Keratinocyte (primary cell): ENCODE measurements at regions not wholly inside any gene's neighbourhood (a gene's known extent, or its start where the extent isn't known, plus 50 kb on each side); places are given as distances from the start of the nearest gene placed in this dataset.

ENCODE experiments used
- DNase-seq: peaks from one replicate; pipeline ENCODE4 v3.0.0-alpha.2; 2011; ENCODE audit warnings: low read depth, missing footprints, low spot score
- FAIRE-seq: peaks from 2 replicates; lab custom pipeline; 2011; peaks lifted over from hg19 to GRCh38; lab: Jason Lieb, UNC
- H2AFZ ChIP-seq: 2 replicates; pipeline ENCODE4 v1.6.0; 2012; ENCODE audit warnings: low read length, control low read depth, inconsistent platforms; ENCODE audit not compliant: control insufficient read depth
- H3K27ac ChIP-seq: 2 replicates; pipeline ENCODE4 v1.5.1; 2011; ENCODE audit warnings: low read length; ENCODE audit not compliant: control insufficient read depth, insufficient read depth
- H3K27me3 ChIP-seq: 3 replicates; pipeline ENCODE4 v1.6.0; 2011; ENCODE audit warnings: low read length; ENCODE audit not compliant: control insufficient read depth, insufficient read depth; ENCODE audit errors: extremely low read depth
- H3K36me3 ChIP-seq, 2 experiments: 2 replicates in 1 of 2; 3 replicates in 1 of 2; pipeline ENCODE4 v1.5.1; 2011; ENCODE audit warnings: low read length in 2 of 2, mild to moderate bottlenecking in 1 of 2; ENCODE audit not compliant: control insufficient read depth in 2 of 2, insufficient read depth in 2 of 2; ENCODE audit errors: extremely low read depth in 1 of 2
- H3K4me1 ChIP-seq: 3 replicates; pipeline ENCODE4 v1.5.1; 2011; ENCODE audit warnings: low read length; ENCODE audit not compliant: control insufficient read depth, insufficient read depth; ENCODE audit errors: extremely low read depth
- H3K4me2 ChIP-seq: 3 replicates; pipeline ENCODE4 v1.6.0; 2011; ENCODE audit warnings: low read depth, low read length; ENCODE audit not compliant: control insufficient read depth, insufficient read depth; ENCODE audit errors: extremely low read depth
- H3K4me3 ChIP-seq, 3 experiments: fragments of 200-600 bp in 1 of 3; sonication (generic) in 1 of 3; 2 replicates in 2 of 3; 3 replicates in 1 of 3; pipeline ENCODE4 v1.5.1; 2011 to 2016; ENCODE audit warnings: low read length in 3 of 3, mild to moderate bottlenecking in 3 of 3, control low read depth in 2 of 3, inconsistent platforms in 1 of 3, low read depth in 1 of 3, mixed read lengths in 1 of 3, mixed run types in 1 of 3, moderate library complexity in 1 of 3; ENCODE audit not compliant: control insufficient read depth in 2 of 3, insufficient read depth in 2 of 3; ENCODE audit errors: extremely low read depth in 1 of 3
- H3K79me2 ChIP-seq: 2 replicates; pipeline ENCODE4 v1.6.0; 2012; ENCODE audit warnings: low read length; ENCODE audit not compliant: control insufficient read depth, insufficient read depth
- H3K9ac ChIP-seq: 3 replicates; pipeline ENCODE4 v1.6.0; 2011; ENCODE audit warnings: low read length; ENCODE audit not compliant: control insufficient read depth, insufficient read depth; ENCODE audit errors: extremely low read depth
- H3K9me1 ChIP-seq: 3 replicates; pipeline ENCODE4 v1.6.0; 2011; ENCODE audit warnings: low read length; ENCODE audit not compliant: control insufficient read depth, insufficient read depth; ENCODE audit errors: extremely low read depth
- H3K9me3 ChIP-seq: 2 replicates; pipeline ENCODE4 v1.5.1; 2012; ENCODE audit warnings: low read depth, low read length; ENCODE audit not compliant: control insufficient read depth
- H4K20me1 ChIP-seq: 3 replicates; pipeline ENCODE4 v1.6.0; 2011; ENCODE audit warnings: low read length; ENCODE audit not compliant: control insufficient read depth, insufficient read depth; ENCODE audit errors: extremely low read depth
- EZH2 ChIP-seq: IDR thresholded peaks from one replicate; pipeline ENCODE4 v1.6.1; 2012; ENCODE audit warnings: inconsistent platforms, mild to moderate bottlenecking, low read length, moderate library complexity
- dilution Hi-C: fragments of 300-500 bp; cut with MboI; formaldehyde crosslinking; loops from one replicate; pipeline ENCODE4 v1.7.0; 2020; ENCODE audit warnings: low sequenced_read_pairs; ENCODE audit not compliant: extremely low pct_ligation_motif_present
- TF ChIP-seq, protein P1 (sequence below), 3 experiments: IDR thresholded peaks in 1 of 3; conservative IDR thresholded peaks in 1 of 3; optimal IDR thresholded peaks in 1 of 3; 2 replicates in 2 of 3; 3 replicates in 1 of 3; pipeline versions ENCODE3 to v1.5.1; 2011; ENCODE audit warnings: low read length in 3 of 3, mild to moderate bottlenecking in 3 of 3, moderate library complexity in 2 of 3, control low read depth in 1 of 3, inconsistent platforms in 1 of 3; ENCODE audit not compliant: insufficient read depth in 2 of 3; ENCODE audit errors: extremely low read depth in 1 of 3

DNA sequence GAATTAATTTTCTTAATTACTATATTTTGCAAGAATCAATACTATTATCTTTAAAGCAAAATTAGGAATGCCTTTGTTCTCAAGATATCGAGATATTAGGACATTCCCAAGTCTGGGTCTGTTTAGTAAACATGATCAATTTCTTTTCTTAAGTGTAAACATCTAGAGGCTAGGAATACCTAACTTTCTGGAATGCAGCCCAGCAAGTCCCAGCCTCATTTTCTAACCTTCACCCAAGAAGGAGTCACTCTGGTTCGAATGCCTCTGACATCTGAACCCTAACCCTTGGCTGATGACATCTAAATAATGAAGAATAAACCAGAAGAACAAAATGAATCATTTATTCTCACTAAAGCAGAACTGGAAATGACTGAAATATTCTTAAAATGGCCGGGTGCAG lies 297.5 kb upstream of the IRX3 start:
- dilution Hi-C loops: no loop called here
- no peak overlapping the region for H3K9ac ChIP-seq
- TF ChIP-seq, protein P1, sequence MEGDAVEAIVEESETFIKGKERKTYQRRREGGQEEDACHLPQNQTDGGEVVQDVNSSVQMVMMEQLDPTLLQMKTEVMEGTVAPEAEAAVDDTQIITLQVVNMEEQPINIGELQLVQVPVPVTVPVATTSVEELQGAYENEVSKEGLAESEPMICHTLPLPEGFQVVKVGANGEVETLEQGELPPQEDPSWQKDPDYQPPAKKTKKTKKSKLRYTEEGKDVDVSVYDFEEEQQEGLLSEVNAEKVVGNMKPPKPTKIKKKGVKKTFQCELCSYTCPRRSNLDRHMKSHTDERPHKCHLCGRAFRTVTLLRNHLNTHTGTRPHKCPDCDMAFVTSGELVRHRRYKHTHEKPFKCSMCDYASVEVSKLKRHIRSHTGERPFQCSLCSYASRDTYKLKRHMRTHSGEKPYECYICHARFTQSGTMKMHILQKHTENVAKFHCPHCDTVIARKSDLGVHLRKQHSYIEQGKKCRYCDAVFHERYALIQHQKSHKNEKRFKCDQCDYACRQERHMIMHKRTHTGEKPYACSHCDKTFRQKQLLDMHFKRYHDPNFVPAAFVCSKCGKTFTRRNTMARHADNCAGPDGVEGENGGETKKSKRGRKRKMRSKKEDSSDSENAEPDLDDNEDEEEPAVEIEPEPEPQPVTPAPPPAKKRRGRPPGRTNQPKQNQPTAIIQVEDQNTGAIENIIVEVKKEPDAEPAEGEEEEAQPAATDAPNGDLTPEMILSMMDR (optimal IDR thresholded peaks at IDR 0.05 in 1 of 3, IDR thresholded peaks at IDR 0.05 in 1 of 3, conservative IDR thresholded peaks at IDR 0.05 in 1 of 3; ENCODE audit: extremely low read depth in 1 of 3, insufficient read depth in 2 of 3, low read length in 3 of 3): no peak
- no peak for TF ChIP-seq EZH2

DNA sequence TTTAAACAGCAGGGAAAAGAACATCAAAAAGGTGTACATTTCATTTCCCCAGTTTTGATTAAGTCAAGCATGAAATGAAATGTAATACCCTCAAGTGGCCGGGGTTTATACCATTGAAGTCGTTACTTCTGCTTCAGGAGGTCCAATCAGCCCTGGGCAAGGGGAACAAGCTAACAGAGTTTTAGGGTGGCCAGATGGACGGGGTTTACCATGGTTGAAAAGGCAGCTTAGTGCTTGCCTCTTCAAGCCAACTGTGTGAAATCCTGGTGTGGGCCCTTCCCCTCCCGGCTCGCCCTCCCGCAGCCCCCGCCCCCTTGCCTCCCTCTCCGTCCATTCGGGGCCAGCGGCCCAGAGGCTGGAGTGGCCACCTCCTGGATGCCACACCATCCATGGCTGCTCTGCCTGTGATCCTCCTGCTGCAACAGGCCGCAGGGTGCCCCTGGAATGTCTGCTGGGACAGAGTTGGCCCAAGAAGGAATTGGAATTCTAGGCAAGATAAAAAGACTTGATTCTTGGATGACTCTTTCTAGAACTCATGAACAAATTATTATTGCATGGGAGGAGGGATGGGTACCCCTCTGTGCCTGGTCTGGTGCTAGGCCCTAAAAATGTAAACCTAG lies 296.2 kb upstream of the IRX3 start:
- dilution Hi-C loops: no loop called here
- no peaks in the 10 kb centered on the region for H4K20me1 ChIP-seq
- H3K4me2 ChIP-seq: no peak overlapping the region
- H3K79me2 ChIP-seq: no peaks in the 10 kb centered on the region
- H3K27ac ChIP-seq: no peak overlapping the region
- TF ChIP-seq EZH2: no peak
- TF ChIP-seq, protein P1 (optimal IDR thresholded peaks at IDR 0.05 in 1 of 3, IDR thresholded peaks at IDR 0.05 in 1 of 3, conservative IDR thresholded peaks at IDR 0.05 in 1 of 3; ENCODE audit: extremely low read depth in 1 of 3, insufficient read depth in 2 of 3, low read length in 3 of 3): no peak
- no peak overlapping the region for H2AFZ ChIP-seq
- no peaks in the 10 kb centered on the region for H3K9me3 ChIP-seq
- no peak for DNase-seq
- FAIRE-seq: no peak
- no peaks in the 10 kb centered on the region for H3K9me1 ChIP-seq
- no peak overlapping the region for H3K4me3 ChIP-seq
- H3K36me3 ChIP-seq: no peaks in the 10 kb centered on the region
- no peak overlapping the region for H3K9ac ChIP-seq
- no peaks in the 10 kb centered on the region for H3K27me3 ChIP-seq
- H3K4me1 ChIP-seq: no peaks in the 10 kb centered on the region

More for the DNA sequence above, 297.5 kb upstream of the IRX3 start:
- Histone ChIP-seq H3K79me2 (no peaks in the 10 kb centered on the region), H3K4me1 (no peaks in the 10 kb centered on the region), H2AFZ (no peak overlapping the region), H3K4me2 (no peak overlapping the region), H3K9me1 (no peaks in the 10 kb centered on the region), H3K27me3 (no peaks in the 10 kb centered on the region), H3K27ac (no peak overlapping the region), H3K4me3 (no peak overlapping the region), H4K20me1 (no peaks in the 10 kb centered on the region), H3K9me3 (no peaks in the 10 kb centered on the region), H3K36me3 (no peaks in the 10 kb centered on the region)
- DNase-seq (no peak), FAIRE-seq (no peak)
